Gastrocnemius medialis (tissue), 4 donors: ENCODE measurements at regions not wholly inside any gene's neighbourhood (a gene's known extent, or its start where the extent isn't known, plus 50 kb on each side); places are given as distances from the start of the nearest gene placed in this dataset.

Experiments used
- POLR2A ChIP-seq, 2 donors: fragments of 450-650 bp; IDR thresholded peaks; one replicate each; pipeline ENCODE4 v1.6.1; 2017; ENCODE audit warnings: antibody characterized with exemption in 2 of 2, mild to moderate bottlenecking in 2 of 2, moderate library complexity in 2 of 2
- TF ChIP-seq, protein P1 (sequence below), 5 experiments: fragments of 450-650 bp in 3 of 5; fragments of 200-600 bp in 2 of 5; sonication (generic) in 2 of 5; IDR thresholded peaks in 4 of 5; conservative IDR thresholded peaks in 1 of 5; 1 replicate in 4 of 5; 2 replicates in 1 of 5; pipeline ENCODE4 v1.5.1; 2016 to 2019; ENCODE audit warnings: antibody characterized with exemption in 5 of 5, mild to moderate bottlenecking in 3 of 5, moderate library complexity in 3 of 5

- TF ChIP-seq, protein P1, sequence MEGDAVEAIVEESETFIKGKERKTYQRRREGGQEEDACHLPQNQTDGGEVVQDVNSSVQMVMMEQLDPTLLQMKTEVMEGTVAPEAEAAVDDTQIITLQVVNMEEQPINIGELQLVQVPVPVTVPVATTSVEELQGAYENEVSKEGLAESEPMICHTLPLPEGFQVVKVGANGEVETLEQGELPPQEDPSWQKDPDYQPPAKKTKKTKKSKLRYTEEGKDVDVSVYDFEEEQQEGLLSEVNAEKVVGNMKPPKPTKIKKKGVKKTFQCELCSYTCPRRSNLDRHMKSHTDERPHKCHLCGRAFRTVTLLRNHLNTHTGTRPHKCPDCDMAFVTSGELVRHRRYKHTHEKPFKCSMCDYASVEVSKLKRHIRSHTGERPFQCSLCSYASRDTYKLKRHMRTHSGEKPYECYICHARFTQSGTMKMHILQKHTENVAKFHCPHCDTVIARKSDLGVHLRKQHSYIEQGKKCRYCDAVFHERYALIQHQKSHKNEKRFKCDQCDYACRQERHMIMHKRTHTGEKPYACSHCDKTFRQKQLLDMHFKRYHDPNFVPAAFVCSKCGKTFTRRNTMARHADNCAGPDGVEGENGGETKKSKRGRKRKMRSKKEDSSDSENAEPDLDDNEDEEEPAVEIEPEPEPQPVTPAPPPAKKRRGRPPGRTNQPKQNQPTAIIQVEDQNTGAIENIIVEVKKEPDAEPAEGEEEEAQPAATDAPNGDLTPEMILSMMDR (IDR thresholded peaks at IDR 0.05 in 4 of 5, conservative IDR thresholded peaks at IDR 0.05 in 1 of 5) = no peak
- no peak for TF ChIP-seq POLR2A (IDR thresholded peaks at IDR 0.05)
These were observed 172.5 kb downstream of the CTH start for GRCh38 chr1:70583522-70583921.
